Stimulated activated CD4-positive, alpha-beta T cell treated with anti-CD3 and anti-CD28 coated beads, Interleukin-4, amount 100 ng/mL, for 24 hours (primary cell): ENCODE measurements at regions not wholly inside any gene's neighbourhood (a gene's known extent, or its start where the extent isn't known, plus 50 kb on each side); places are given as distances from the start of the nearest gene placed in this dataset.
"Not testable (repeated sequence)": the region's sequence is repeated elsewhere in the genome, so short reads cannot be mapped to it uniquely, and the experiment has no call there.

Experiments used
- DNase-seq: peaks from one replicate; pipeline ENCODE4 v3.0.0-alpha.2; 2020

DNA sequence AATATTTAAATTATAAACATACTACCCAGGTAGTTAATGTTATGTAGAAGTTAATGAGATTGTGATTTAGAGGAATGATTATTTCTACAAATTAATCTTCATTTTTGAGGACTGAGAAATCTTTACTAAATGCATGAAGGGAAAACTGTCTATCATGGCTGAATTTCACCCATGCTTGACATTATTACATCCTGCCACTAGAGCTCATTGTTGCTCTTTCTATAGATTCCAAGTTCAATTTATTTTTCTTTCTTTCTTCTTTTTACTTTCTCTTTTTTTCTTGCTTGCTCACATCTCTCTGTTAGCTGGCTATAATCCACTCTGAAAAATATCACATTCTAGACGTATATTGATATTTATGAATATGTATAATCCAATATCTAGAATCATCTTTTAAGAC is 505.0 kb upstream of the KLHL1 start:
- no peak for DNase-seq

DNA sequence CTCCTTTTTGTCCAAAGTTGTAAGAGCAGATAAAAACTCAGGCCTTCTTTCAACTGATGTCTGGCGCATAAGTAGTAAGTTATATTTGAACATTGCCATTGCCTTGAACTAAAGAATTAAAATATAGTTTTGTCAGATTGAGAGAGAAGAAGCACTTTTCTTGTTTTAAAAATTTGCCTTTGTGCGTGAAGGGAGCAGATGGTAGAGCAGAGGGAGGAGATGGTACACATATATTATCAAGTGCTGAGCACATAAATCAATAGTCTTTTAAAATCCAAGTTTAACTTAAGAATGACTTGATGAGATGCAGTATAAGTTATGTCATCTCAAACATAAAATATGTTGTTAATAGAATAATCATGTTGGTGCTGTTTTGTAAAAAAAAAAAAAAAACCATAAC is 504.6 kb upstream of the KLHL1 start:
- no peak for DNase-seq

DNA sequence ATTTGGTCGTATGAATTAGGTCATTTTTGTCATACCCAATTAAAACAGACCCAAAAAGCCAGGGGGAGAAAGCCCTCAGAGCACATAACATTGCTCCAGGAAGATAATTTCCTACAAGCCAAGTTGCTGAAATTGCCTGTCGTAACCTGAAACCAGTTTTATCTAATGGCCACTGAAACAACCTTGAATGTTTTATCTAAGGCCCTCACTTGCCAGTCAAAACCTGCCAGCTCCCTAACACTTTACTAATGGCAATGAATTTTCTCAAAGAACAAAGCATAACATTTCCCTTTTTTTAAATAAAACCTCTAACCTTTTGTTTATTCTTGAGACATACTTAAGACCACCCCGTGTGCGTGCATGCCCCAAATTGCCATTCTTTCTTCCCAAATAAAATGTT is 496.2 kb upstream of the KLHL1 start:
- no peak for DNase-seq

DNA sequence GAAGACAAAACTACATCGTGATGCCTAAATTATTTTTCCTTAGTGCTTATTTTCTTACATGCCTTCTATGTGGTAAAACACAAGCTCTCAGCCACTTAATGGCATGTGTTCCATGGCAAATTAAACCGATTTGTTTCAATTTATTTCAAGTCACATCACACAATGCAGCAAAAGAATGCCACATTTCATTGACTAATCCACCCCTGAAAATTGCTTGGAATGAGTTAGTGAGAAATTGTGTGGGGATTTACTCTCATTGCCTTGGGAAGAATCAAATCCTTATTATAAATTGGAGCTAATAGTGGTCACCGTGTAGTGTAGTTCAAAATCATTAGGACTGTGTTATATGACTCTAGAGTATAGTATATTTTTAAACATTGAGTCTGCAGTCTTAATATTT is 485.5 kb upstream of the KLHL1 start:
- no peak for DNase-seq

DNA sequence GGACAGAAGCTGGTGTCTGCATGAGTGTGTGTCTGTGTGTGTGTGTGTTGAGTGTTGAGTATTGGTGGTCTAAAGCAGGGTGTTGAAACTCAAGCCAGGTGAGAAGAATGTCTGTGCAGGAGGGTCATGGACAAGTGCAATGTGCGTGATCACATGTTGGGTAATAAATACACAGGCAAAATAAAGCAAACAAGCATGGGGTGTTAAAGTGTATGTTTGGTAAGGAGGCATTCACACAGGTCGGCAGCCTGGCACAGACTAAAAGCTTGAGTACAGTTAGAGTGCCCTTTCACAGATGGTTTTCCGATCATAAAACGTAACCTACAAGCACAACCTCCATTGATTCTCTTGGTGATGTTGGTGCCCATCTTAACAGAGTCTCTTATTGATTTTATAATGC is 476.9 kb upstream of the KLHL1 start:
- no peak for DNase-seq

DNA sequence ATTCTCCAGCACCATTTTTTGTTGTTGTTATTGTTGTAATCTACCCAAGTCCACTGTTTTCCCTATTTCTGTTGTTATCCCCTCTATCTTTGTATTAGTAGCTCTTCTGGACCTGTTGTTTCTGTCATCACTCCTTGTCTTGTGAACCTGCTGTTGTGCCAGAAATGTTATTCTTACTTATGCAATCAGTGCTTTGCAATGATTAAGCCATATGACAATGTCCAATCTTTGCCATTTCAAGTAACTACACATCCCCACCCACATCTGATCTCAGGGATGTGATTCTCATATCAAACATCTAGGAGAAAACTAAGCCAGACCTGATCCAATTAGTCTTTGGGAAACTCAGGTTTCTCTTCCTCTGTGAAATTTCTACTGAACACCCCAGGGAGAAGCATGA is 472.6 kb upstream of the KLHL1 start:
- DNase-seq: no peak

DNA sequence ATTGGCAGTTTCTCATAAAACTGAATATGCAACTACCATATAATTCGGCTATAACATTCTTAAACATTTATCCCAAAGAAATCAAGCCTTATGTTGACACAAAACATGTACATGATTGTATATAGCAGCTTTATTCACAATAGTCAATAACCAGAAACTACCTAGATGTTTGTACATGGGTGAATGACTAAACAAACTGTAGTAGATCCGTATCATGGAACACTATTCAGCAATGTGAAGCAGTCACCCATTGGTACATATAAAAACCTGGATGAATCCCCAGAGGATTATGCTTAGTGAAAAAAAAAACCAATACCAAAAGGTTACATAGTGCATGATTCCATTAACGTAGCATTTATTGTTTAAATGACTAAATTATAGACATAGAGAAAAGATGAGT is 471.7 kb upstream of the KLHL1 start:
- DNase-seq: no peak

DNA sequence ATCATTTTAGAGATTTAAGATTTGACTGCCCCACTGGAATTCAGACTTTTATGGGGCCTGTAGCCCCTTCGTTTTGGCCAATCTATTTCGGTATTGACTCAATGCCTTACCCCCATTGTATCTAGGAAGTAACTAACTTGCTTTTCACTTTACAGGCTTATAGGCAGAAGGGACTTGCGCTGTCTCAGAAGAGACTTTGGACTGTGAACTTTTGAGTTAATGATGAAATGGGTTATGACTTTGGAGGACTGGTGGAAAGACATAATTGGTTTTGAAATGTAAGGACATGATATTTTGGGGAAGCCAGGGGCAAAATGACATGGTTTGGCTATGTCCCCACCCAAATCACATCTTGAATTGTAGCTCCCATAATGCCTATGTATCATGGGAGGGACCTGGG is 463.0 kb upstream of the KLHL1 start:
- DNase-seq: no peak

DNA sequence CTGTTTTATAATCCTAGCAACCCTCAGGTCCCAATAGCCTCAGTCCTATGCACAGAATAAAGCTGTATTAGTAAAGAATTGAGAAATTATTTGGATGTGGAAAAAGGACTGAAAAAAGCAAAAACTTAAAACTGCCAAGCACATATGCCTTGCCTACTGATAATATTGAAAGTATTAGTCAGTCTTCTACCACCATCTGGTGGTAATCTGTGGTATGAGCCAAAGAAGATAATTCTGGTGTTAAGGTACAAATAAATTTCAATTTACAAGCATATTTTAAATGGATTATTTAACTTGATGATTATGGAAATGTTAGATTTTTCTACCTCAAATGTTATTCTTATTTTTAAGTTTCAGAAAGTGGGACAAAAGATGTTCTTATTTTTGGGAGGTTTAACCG is 460.3 kb upstream of the KLHL1 start:
- DNase-seq: no peak

DNA sequence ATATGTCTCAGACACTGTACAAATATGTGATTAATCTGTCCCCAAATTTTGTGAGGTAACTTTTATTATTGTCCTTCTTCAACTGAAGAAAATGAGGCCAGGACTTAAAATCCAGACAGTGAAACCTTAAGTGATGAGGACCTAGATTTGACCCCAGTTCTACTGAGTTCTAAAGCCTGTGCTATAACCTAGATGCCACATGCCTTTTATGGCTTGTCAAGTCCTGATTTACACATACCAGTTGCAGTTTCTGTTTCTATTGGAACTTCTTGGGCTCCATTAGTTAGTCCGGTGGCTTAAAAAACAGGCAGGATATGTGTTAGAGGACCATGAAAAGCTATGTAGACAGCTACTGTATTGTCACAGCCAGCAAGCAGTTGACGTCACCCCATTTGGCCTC is 436.5 kb upstream of the KLHL1 start:
- DNase-seq: no peak

DNA sequence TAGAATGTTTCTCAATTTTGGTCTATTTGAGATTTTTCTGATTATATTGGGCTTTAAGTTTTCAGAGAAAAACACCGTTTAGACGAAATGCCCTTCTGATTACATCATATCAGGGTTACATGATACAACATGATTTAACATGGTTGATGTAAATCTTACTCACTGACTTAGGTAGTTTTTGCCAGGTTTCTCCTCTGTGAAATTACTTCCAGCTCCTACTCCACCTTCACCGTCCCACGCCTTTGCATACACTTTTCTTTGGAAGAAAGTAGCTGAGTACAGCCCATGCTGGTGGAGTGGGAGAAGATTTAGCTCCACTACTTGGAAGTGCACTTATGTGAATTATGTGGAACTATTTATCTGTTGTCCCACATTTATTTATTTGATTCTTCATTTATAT is 433.2 kb upstream of the KLHL1 start:
- DNase-seq: no peak

DNA sequence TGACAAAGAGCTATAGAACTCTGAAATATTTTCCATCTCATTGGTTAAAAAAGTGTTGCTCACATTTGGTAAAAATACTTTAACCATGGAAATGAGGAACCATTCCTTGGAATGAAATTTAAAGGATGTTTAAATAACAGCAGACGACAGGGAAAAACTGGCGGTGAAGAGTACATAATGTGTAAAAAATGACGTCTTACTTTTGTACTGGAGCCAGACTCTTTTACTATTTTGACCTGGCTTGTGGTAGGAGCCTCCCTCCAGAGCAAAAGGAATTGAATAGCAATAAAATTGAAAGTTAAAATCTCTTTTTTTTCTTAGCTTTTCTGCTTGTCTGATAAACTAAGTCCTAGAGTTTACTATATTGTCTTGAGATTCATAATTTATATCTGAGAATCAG is 426.2 kb upstream of the KLHL1 start:
- DNase-seq: no peak

DNA sequence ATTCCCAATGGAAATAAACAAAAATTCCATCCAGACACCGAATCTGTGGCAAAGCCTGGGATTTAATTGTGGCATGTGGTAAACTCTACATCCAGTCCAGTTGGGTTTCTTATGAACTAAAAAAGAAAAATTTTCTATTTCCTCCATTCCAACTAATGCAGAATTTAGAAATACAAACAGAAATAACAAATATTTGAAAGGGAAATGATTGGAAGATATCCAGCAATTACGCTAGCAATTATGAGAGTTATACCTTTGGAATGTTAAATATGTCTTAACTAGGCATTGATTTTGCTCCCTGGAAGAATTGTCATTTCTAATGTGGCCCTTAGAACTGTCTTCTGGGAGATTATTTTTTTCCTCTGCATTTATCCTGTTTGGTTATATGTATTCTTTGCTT is 421.4 kb upstream of the KLHL1 start:
- no peak for DNase-seq

DNA sequence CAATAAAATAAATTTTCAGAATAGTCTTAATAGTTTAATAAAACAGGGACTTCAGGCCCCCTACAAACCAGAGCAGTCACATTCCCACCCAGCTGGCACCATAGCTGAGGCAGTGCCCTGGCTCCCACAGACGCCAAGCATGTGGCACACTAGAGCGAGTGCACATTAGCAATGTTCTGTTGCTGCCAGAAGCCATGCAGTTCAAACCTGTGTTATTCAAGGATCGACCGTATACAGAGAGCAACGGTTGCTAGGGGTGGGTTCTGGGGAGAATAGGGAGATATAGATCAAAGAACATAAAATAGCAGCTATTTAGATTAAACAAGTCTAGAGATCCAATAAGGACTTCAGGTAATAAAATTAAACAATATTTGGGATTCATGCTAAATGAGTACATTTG is 419.3 kb upstream of the KLHL1 start:
- no peak for DNase-seq

DNA sequence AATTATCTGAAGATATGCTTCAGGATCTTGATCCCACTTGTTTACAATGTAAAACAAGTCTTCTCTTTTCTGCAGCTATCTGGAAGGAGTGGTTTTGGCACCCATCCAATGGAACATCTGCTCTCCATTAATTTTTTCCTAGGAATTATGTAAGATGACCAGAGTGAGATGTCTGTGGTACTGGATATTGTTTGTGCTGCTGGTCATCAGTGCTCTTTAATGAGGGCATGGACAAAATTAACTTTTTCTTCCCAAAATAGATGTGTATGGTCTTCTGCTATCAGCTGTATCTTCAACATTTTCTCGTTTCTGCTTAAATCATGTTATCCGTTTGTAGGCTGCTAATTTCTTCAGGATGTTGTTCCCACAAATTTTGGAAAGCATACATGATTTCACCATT is 415.4 kb upstream of the KLHL1 start:
- no peak for DNase-seq

DNA sequence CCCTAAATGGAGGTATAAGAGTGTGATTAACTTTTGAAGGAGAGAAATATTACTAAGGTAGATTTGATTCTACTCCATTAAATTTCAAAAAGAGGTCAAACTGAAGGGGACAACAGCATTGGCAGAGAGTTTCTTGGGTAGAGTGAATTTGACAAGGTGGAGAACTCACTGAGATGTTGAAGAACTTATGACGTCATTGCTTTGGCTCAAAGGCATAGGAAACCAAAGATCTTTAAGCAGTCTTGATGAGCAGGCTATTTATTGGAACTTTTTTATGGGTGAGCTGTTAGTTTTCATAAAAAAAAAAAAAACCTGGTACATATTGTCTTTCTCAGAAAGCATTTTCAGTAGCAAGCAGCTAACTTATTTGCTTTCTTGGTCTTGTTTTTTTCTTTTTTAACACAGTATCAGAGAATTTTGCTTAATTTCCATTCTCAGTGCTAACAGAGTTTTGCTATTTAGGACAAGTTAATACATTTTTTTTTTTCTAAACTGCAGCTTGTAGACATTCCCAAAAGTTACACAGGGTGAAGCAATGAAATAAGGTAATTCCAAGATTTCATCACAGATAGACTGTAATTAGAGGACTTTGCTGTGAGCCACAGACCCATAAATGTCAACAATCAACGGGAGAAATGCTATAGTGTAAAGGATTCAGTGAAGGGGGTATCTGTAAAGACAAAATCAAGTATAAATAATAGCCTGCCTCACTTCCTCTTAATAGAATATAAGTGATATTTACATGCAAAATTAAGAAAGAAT is 412.2 kb upstream of the KLHL1 start:
- DNase-seq: no peak

DNA sequence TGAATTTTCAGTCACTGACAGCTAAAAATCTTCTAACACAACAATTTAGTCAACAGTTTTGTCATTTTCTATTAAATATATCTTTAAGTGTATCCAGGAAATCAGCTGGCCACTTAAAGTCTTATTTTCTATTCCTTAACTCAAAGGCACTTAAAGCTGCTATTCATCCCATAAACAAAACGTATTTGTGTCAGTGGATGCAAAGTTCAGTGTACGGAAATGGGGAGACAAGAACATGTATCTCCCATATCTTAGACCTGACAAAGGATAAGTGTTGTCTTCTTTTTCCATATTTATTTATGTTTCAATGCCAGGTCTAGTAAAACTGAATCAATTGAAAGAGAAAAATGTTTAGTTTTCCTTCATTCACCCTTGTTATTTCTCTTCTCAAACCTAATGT is 409.8 kb upstream of the KLHL1 start:
- DNase-seq: no peak

DNA sequence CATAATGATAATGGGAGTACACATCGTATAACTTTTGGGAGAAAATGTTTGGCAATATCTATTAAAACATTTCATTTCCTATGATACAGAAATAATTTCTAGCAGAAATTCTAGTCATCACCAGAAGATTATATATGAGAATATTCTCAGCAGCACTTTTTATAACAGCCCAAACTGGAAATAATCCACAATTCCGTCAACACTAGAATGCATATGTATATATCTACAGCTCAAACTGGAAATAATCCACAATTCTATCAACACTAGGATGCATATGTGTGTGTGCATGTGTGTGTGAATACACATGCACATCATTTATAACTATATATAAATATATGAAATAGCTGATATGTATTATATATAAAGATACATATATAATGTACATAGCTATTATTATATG is 408.0 kb upstream of the KLHL1 start:
- no peak for DNase-seq

DNA sequence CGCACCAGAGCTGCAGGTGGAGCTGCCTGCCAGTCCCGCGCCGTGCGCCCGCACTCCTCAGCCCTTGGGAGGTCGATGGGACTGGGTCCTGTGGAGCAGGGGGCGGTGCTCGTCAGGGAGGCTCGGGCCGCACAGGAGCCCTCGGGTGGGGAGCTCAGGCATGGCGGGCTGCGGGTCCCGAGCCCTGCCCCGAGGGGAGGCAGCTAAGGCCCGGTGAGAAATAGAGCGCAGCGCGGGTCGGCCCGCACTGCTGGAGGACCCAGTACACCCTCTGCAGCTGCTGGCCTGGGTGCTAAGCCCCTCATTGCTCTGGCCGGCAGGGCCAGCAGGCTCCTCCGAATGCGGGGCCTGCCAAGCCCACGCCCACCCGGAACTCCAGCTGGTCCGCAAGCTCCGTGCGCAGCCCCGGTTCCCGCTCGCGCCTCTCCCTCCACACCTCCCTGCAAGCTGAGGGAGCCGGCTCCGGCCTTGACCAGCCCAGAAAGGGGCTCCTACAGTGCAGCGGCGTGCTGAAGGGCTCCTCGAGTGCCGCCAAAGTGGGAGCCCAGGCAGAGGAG is 403.7 kb upstream of the KLHL1 start:
- not testable (repeated sequence) for DNase-seq

DNA sequence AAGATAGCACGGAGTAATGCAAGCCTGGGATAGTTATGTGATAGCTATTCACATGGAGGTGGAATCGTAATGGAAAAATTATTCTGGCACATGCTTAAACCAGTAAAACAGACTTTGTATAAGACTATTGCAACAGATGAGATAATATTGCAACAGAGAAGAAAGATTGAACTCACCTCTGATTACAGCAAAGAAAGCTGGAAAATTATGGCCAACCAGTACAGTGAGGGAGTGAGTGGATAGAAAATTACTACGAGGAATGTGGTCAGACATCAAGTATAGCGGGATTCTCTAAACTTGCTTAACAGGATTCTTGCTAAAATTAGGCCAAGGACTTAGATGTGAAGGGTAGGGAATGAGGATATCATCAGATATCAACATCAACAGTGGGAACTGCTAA is 397.6 kb upstream of the KLHL1 start:
- DNase-seq: no peak

DNA sequence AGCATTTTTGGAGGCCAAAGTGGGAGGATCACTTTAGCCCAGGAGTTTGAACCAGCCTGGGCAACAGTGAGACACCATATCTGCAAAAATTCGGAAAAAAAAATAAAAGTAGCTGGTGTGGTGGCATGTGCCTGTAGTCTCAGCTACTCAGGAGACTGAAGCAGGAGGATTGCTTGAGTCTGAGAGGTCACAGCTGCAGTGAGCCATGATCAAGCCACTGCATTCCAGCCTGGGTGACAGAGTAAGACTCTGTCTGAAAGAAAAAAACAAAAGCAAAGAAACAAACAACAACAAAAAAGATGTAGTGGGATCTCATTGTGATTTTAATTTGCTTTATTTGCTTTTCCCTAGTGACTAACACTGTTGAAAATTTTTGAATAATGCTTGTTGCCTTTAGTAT is 394.7 kb upstream of the KLHL1 start:
- no peak for DNase-seq

DNA sequence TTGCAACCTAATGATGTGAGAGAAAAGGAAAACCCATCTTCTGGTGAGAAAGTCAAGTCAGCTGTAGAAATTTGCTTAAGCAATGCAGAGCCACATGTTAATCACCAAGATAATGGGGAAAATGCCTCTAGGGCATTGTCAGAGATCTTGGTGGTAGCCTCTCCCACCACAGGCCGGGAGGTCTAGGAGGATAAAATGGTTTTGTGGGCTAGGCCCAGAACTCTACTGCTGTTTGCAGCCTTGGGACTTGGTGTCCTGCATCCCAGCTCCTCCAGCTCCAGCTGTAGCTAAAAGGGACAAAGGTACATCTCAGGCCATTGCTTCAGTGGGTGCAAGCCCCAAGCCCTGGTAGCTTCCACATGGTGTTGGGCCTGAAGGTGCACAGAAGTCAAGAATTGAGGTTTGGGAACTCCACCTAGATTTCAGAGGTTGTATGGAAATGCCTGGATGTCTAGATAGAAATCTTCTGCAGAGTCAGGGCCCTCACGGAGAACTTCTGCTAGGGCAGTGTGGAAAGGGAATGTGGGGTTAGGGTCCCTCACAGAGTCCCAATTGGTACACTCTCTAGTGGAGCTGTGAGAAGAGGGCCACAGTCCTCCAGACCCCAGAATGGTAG is 382.2 kb upstream of the KLHL1 start:
- DNase-seq: no peak

DNA sequence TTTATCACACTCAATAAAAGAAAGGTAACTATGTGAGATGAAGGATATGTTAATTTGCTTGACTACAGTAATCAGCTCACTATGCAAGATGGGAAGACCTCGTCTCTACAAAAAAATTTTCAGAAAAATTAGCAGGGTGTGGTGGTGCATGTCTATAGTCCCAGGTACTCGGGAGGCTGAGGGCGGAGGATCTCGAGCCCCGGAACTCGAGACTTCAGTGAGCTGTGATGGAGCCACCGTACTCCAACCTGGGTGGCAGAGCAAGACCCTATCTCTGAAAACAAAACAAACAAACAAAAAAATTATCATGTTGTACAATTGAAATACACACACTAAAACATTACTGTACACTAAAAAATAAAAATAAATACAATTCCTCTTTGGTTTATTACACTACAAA is 376.7 kb upstream of the KLHL1 start:
- no peak for DNase-seq

DNA sequence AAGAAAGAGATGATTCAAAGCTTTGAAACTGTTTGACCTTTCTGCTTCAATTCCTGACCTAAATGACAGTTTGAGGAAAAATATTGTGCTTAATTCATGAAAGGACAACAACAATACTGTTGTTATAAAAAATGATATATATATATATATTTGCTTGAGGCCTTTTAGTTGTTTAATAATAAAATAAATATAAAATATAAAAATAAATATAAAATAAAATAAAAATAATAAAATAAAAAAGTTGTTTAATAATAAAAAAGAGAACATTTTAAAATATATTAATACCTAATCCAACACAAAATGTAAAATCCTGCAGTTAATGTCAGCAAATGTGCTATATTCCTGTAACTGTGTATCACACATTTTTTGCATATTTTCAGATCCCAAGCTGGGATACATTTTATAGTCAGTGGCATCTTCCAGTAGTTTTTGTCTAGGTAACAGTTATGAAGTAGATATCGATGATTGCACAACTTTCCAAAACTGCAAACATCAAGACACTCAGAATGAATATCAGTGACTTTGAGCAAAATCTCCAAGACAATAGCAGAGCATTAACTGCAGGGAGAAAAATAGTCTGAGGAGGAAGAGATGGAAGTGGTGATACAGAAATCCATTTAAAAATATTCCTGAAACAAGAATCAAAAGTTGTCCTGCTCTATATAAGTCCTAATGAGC is 375.5 kb upstream of the KLHL1 start:
- DNase-seq: no peak
